ENCODE measurements at regions not wholly inside any gene's neighbourhood (a gene's known extent, or its start where the extent isn't known, plus 50 kb on each side); places are given as distances from the start of the nearest gene placed in this dataset.

DNA sequence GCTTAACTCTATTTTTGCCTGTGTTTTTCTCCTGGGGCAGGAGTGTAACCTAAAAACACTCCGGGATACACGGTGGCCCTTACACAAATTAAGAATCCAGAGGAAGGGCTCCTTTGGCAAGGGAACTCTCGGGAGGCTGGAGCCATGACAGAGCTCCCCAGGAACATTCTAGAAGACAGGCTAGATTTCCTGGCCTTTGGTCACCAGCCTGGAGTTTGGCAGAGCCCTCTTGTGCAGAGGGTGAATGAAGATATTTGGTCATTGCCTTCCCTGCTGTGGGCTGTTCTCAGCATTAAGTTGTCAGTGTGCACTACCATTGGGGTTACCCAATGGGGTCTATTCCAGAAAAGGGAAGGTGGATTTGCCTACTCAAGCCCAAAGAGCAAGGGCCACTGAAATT, 53.8 kb upstream of the LNX1 start:
- Histone ChIP-seq H3K4me1 (ENCODE audit: control insufficient read depth, insufficient read depth, low read length) (no peaks in the 10 kb centered on the region), H3K27ac (ENCODE audit: extremely low read depth, low read depth, low read length) (no peak overlapping the region), H3K9me3 (ENCODE audit: control insufficient read depth, insufficient read depth, low read depth, low read length) (no peaks in the 10 kb centered on the region), H3K4me3 (ENCODE audit: low read depth, low read length) (no peak overlapping the region), H3K36me3 (ENCODE audit: control insufficient read depth in 2 of 2, insufficient read depth in 1 of 2, low read length in 2 of 2) (no peaks in the 10 kb centered on the region)
- CTCF ChIA-PET, result no interaction called here
- POLR2A ChIA-PET, result no interaction called here
- no peak for TF ChIP-seq SP7 (tag by site-specific recombination; IDR thresholded peaks at IDR 0.05)
- TF ChIP-seq ZNF701 (tag by site-specific recombination; IDR thresholded peaks at IDR 0.05), result no peak
- TF ChIP-seq ZSCAN23 (tag by site-specific recombination; IDR thresholded peaks at IDR 0.05), result no peak
- no peak for TF ChIP-seq OVOL3 (tag by site-specific recombination; IDR thresholded peaks at IDR 0.05)
- no peak for TF ChIP-seq ZNF548 (tag by site-specific recombination; IDR thresholded peaks at IDR 0.05)
- TF ChIP-seq ZNF146 (tag by site-specific recombination; IDR thresholded peaks at IDR 0.05), result no peak
- TF ChIP-seq ZNF501 (tag by site-specific recombination; IDR thresholded peaks at IDR 0.05), result no peak
- TF ChIP-seq ZBTB20 (tag by site-specific recombination; IDR thresholded peaks at IDR 0.05), result no peak
- TF ChIP-seq, protein P1, sequence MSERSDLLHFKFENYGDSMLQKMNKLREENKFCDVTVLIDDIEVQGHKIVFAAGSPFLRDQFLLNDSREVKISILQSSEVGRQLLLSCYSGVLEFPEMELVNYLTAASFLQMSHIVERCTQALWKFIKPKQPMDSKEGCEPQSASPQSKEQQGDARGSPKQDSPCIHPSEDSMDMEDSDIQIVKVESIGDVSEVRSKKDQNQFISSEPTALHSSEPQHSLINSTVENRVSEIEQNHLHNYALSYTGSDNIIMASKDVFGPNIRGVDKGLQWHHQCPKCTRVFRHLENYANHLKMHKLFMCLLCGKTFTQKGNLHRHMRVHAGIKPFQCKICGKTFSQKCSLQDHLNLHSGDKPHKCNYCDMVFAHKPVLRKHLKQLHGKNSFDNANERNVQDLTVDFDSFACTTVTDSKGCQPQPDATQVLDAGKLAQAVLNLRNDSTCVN (tag by site-specific recombination; optimal IDR thresholded peaks at IDR 0.05), result no peak
- TF ChIP-seq, protein P2, sequence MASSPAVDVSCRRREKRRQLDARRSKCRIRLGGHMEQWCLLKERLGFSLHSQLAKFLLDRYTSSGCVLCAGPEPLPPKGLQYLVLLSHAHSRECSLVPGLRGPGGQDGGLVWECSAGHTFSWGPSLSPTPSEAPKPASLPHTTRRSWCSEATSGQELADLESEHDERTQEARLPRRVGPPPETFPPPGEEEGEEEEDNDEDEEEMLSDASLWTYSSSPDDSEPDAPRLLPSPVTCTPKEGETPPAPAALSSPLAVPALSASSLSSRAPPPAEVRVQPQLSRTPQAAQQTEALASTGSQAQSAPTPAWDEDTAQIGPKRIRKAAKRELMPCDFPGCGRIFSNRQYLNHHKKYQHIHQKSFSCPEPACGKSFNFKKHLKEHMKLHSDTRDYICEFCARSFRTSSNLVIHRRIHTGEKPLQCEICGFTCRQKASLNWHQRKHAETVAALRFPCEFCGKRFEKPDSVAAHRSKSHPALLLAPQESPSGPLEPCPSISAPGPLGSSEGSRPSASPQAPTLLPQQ (tag by site-specific recombination; IDR thresholded peaks at IDR 0.05), result no peak
- no peak for TF ChIP-seq ZNF404 (tag by site-specific recombination; IDR thresholded peaks at IDR 0.05)
- TF ChIP-seq SP3 (tag by site-specific recombination; IDR thresholded peaks at IDR 0.05), result no peak
- no peak for TF ChIP-seq ZNF121 (tag by site-specific recombination; IDR thresholded peaks at IDR 0.05)
- no peak for TF ChIP-seq ZNF19 (tag by site-specific recombination; IDR thresholded peaks at IDR 0.05; ENCODE audit: low read depth)
- no peak for TF ChIP-seq ZNF239 (tag by site-specific recombination; IDR thresholded peaks at IDR 0.05)
- no peak for TF ChIP-seq IKZF3 (tag by site-specific recombination; IDR thresholded peaks at IDR 0.05)

DNA sequence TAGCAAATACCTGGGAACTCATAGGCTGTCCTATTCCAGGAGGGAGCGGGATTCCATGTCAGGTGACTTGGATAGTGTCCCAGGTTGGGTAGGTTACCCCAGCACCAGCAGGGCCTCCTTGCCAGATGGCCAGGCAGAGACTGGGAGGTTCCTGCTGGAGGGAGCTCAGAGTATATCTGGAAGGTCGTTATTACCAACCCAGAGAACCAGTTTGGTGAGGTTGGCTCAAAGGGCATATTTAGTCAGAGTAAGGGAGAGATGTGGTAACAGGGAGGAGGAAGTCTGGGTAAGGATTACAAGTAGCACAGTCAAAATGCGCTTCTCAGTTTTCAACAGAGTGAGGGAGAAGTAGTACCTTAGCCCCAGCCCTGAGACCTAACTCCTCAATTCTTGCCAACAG, 53.3 kb upstream of the LNX1 start:
- H3K36me3 ChIP-seq (ENCODE audit: control insufficient read depth in 2 of 2, insufficient read depth in 1 of 2, low read length in 2 of 2), result no peaks in the 10 kb centered on the region
- H3K4me1 ChIP-seq (ENCODE audit: control insufficient read depth, insufficient read depth, low read length), result no peaks in the 10 kb centered on the region
- ChIA-PET POLR2A (no interaction called here), CTCF (interaction anchor here (1.5 kb wide), 1 partner anchor 62 kb away, joined by 5 read pairs; no protein-coding TSS in a partner anchor)
- H3K27ac ChIP-seq (ENCODE audit: extremely low read depth, low read depth, low read length), result no peak overlapping the region
- H3K9me3 ChIP-seq (ENCODE audit: control insufficient read depth, insufficient read depth, low read depth, low read length), result no peaks in the 10 kb centered on the region
- H3K4me3 ChIP-seq (ENCODE audit: low read depth, low read length), result no peak overlapping the region
- TF ChIP-seq ZNF747 (tag by site-specific recombination; IDR thresholded peaks at IDR 0.05), result no peak
- no peak for TF ChIP-seq ZNF571 (tag by site-specific recombination; IDR thresholded peaks at IDR 0.05)
- no peak for TF ChIP-seq ZBTB48 (tag by site-specific recombination; IDR thresholded peaks at IDR 0.05)
- TF ChIP-seq, protein P3, sequence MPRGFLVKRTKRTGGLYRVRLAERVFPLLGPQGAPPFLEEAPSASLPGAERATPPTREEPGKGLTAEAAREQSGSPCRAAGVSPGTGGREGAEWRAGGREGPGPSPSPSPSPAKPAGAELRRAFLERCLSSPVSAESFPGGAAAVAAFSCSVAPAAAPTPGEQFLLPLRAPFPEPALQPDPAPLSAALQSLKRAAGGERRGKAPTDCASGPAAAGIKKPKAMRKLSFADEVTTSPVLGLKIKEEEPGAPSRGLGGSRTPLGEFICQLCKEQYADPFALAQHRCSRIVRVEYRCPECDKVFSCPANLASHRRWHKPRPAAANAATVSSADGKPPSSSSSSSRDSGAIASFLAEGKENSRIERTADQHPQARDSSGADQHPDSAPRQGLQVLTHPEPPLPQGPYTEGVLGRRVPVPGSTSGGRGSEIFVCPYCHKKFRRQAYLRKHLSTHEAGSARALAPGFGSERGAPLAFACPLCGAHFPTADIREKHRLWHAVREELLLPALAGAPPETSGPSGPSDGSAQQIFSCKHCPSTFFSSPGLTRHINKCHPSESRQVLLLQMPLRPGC (tag by site-specific recombination; IDR thresholded peaks at IDR 0.05), result no peak
- no peak for TF ChIP-seq ZNF121 (tag by site-specific recombination; IDR thresholded peaks at IDR 0.05)
- no peak for TF ChIP-seq ZNF658 (tag by site-specific recombination; IDR thresholded peaks at IDR 0.05)
- TF ChIP-seq, protein P4, sequence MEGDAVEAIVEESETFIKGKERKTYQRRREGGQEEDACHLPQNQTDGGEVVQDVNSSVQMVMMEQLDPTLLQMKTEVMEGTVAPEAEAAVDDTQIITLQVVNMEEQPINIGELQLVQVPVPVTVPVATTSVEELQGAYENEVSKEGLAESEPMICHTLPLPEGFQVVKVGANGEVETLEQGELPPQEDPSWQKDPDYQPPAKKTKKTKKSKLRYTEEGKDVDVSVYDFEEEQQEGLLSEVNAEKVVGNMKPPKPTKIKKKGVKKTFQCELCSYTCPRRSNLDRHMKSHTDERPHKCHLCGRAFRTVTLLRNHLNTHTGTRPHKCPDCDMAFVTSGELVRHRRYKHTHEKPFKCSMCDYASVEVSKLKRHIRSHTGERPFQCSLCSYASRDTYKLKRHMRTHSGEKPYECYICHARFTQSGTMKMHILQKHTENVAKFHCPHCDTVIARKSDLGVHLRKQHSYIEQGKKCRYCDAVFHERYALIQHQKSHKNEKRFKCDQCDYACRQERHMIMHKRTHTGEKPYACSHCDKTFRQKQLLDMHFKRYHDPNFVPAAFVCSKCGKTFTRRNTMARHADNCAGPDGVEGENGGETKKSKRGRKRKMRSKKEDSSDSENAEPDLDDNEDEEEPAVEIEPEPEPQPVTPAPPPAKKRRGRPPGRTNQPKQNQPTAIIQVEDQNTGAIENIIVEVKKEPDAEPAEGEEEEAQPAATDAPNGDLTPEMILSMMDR (tag by site-specific recombination; IDR thresholded peaks at IDR 0.05), result no peak
- TF ChIP-seq, protein P5, sequence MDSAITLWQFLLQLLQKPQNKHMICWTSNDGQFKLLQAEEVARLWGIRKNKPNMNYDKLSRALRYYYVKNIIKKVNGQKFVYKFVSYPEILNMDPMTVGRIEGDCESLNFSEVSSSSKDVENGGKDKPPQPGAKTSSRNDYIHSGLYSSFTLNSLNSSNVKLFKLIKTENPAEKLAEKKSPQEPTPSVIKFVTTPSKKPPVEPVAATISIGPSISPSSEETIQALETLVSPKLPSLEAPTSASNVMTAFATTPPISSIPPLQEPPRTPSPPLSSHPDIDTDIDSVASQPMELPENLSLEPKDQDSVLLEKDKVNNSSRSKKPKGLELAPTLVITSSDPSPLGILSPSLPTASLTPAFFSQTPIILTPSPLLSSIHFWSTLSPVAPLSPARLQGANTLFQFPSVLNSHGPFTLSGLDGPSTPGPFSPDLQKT (IDR thresholded peaks at IDR 0.05; ENCODE audit: borderline replicate concordance, low read depth, low read length), result no peak
- TF ChIP-seq, protein P6, sequence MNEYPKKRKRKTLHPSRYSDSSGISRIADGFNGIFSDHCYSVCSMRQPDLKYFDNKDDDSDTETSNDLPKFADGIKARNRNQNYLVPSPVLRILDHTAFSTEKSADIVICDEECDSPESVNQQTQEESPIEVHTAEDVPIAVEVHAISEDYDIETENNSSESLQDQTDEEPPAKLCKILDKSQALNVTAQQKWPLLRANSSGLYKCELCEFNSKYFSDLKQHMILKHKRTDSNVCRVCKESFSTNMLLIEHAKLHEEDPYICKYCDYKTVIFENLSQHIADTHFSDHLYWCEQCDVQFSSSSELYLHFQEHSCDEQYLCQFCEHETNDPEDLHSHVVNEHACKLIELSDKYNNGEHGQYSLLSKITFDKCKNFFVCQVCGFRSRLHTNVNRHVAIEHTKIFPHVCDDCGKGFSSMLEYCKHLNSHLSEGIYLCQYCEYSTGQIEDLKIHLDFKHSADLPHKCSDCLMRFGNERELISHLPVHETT (tag by site-specific recombination; IDR thresholded peaks at IDR 0.05), result no peak
- no peak for TF ChIP-seq ZFP37 (tag by site-specific recombination; IDR thresholded peaks at IDR 0.05)
